GM19467 (cell line): ENCODE measurements at regions not wholly inside any gene's neighbourhood (a gene's known extent, or its start where the extent isn't known, plus 50 kb on each side); places are given as distances from the start of the nearest gene placed in this dataset.
"Not testable (repeated sequence)": the region's sequence is repeated elsewhere in the genome, so short reads cannot be mapped to it uniquely, and the experiment has no call there.

ENCODE experiments used
- ATAC-seq: cut with Tn5 transposase; IDR thresholded peaks from one replicate; pipeline ENCODE4 v1.9.1; 2021; ENCODE audit warnings: mild to moderate bottlenecking, moderate library complexity; ENCODE audit not compliant: unreplicated experiment

- ATAC-seq: no peak
These were observed 124.5 kb upstream of the SLC13A1 start for GRCh38 chr7:123324283-123324682.

DNA sequence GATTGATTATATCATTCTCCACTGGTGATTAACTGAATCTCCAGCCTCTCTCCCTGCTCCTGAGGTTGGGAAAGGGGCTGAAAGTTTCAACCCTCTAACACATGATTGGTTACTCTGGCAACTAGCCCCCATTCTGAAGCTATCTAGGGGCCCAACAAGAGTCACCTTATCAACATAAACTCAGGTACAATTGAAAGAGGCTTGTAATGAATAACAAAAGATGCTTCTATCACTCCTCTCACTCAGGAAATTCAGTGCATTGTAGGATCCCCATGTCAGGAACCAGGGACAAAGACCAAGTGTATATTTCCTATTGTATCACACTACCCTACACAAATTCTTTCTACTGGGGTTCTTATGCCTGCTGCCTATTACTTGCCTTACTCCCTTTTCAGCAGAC is 123.9 kb upstream of the SLC13A1 start:
- no peak for ATAC-seq

DNA sequence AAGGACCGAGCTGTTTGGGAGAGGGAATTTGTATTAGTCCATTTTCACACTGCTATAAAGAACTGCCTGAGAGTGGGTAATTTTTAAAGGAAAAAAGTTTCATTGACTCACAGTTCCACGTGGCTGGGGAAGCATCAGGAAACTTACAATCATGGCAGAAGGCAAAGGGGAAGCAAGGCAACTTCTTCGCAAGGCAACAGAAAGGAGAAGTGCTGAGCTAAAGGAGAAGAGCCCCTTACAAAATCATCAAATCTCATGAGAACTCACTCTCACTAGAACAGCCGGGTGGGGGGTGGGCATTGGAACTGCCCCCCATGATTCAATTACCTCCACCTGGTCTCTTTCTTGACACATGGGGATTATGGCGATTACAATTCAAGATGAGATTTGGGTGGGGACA is 121.8 kb upstream of the SLC13A1 start:
- not testable (repeated sequence) for ATAC-seq

DNA sequence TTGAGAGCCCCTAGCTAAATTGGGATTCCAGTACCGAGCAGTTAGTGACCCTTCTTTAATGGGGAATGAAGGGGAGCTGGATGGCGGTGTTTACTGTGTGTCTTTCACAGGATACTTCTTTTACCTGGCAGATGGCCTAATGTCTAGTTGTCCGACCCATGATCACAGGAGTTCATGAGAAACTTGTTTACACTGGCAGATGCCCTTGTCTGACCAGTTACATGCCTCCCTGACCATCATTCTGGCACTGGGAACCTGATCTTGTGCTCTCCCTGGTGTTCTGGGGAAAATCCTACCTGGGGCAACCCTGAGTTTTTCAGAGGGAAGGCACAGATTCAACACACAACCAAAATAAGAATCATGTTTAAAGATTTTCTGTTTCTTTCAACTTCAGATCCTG is 120.1 kb upstream of the SLC13A1 start:
- ATAC-seq: no peak

DNA sequence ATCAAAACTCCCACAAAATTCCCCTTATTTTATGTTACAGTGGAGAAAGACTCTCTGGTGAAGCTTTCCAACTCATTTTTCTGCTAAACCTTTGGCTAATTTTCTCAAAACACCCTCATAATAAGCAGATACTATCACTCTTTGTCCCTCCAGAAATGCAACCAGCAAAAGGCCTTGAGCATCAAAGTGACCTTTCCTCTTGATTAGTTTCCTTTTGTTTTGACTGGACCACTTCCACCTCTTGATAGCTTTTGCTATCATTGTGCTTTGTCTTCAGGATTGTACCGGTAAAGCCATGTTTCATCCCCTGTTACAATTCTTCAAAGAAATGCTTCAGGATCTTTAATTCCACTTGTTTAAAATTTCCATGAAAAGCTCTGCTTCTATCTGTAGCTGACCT is 115.1 kb upstream of the SLC13A1 start:
- no peak for ATAC-seq

DNA sequence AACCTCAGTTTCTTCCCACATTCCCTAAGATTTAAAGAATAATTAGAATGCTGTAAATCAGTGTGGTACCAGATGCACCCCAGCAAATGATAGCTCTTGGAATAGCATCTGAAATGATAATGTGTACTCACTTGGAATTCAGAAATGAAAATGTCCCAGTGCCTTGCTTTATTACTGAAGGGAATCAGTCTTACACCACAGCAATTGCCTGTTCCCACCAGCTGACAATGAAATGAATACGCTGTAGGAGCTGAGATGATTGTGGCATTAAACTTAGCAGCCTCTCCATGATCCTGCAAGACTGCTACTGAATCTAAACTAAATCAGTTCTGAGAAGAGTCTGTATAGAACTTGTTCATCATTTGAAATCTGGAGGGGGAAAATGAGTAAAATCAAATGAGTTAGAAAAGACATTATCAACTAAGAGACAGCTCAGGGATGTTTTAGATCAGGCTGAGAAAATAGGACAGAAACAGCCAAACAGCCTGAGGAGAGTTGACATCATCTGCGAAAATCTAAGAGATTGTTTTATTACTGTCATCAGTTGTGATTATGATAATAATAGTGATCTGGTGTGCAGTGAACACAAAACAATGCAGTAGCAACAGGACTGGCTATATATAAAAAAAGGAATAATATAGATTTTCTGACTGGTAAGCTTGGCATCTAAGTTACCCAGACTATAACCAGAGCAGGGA is 108.6 kb upstream of the SLC13A1 start:
- ATAC-seq: no peak

GRCh38 chr7:123305840-123306375 is 106.1 kb upstream of the SLC13A1 start:
- no peak for ATAC-seq

DNA sequence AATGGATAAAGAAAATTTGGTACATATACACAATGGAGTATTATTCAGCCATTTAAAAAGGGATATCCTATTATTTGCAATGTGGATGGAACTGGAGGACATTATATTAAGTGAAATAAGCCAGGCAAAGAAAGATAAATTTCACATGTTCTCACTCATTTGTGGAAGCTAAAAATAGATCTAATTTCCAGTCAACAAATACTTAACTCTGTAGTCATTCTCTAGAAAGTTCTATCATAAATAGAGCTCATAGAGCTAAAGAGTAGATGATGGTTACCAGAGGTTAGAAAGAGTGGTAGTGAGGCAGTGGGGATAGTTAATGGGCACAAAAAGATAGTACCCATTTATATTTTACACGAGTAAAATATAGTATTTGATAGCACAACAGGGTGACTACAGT is 104.2 kb upstream of the SLC13A1 start:
- no peak for ATAC-seq

- ATAC-seq: no peak
These were observed 97.2 kb upstream of the SLC13A1 start for GRCh38 chr7:123296965-123297364.

GRCh38 chr7:123293710-123294109 is 93.9 kb upstream of the SLC13A1 start:
- ATAC-seq: no peak

DNA sequence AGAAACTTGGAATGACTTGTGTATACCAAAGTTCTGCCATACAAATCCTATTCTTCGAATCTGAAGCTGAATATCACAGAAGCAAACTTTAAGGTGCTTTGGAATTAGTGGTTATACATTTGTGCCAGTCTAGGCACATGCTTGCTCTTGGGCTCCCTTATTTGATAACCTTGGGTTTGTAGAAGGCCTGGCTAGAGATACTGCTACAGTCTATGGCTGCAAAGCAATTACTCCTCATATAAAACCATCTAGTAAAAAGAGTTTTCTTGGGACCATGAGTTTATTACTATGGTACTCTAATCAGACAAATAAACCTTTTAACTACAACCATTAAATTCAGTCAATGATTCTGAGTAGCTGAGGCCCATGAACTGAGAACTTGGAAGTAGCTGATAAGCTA is 92.5 kb upstream of the SLC13A1 start:
- ATAC-seq: no peak

DNA sequence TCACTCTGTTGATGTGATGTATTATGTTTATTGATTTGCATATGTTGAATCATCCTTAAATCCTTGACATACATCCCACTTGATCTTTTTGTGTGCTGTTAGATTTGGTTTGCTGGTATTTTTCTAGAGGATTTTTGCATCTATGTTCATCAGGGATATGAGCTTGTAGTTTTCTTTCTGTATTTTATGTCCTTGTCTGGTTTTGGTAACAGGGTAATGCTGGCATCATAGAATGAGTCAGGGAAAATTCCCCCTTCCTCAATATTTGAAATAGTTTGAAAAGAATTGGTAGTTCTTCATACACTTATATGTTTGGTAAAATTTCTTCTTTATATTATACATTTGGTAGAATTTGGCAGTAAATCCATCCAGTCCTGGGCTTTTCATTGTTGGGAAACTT is 89.4 kb upstream of the SLC13A1 start:
- ATAC-seq: no peak

DNA sequence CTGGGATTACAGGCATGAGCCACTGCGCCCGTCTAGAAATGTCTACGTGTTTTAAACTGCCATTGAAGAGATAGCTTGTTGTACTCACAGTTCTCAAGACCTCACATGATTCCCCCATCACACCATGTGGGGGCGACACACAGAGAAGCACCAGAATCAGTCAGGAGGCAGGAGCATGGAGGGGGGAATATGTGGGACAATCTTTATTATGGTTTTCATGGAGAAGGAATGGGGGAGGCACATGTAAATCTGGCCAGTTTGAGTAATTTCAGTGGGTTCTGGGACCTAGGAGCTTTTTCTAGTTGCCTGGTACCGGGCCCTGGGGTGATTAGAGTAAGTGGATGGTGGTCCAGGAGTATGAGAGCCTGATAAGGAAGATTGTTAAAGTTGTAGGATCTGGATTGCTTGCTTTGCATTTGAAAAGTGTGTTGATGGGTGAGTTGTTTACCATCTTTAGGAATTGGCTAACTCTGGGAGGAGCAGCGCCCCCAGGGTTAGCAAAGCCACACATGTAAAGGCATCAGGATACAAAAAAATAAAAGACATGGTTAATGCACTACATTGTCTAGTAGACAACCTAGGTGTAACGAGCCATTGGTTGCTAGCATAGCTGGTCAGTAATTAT is 85.4 kb upstream of the SLC13A1 start:
- no peak for ATAC-seq

- ATAC-seq: no peak
These were observed 83.6 kb upstream of the SLC13A1 start for GRCh38 chr7:123283373-123283772.

DNA sequence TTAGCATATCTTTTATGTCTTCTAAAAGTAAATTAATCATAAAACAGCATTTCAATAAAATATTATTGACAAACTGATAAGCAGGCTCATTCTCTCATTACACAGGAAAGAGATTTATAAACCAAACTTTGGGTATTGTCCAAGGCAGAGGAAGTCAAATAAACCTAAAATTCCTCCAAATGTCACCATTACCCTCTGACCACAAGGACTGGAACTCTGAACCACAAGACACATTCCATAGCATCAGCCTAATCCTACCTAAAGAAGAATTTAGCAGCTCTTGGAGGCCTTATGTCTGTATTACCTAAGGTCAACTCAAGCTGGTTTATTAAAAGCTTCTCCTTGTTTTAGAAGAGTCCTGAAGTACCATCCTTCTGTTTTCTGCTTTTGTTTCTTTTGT is 82.4 kb upstream of the SLC13A1 start:
- no peak for ATAC-seq

DNA sequence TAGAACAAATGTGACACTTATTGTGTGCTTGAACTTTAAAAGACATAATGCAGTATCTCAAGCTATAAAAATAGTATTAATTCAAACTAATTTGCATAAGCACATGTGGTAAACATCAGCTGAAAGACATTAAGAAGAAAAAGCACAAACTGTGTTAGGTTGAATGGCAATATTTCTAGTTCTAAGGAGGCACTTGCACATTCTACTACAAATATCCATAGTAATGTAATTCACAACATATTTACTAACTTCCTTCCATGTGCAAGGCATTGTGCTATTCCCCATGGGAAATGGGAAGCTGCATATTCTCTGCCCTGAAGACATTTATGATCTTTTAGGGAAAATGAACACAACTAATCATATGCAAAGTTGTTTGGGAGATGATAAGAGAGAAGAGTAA is 80.2 kb upstream of the SLC13A1 start:
- ATAC-seq: no peak

GRCh38 chr7:123275036-123275753 is 75.4 kb upstream of the SLC13A1 start:
- no peak for ATAC-seq

DNA sequence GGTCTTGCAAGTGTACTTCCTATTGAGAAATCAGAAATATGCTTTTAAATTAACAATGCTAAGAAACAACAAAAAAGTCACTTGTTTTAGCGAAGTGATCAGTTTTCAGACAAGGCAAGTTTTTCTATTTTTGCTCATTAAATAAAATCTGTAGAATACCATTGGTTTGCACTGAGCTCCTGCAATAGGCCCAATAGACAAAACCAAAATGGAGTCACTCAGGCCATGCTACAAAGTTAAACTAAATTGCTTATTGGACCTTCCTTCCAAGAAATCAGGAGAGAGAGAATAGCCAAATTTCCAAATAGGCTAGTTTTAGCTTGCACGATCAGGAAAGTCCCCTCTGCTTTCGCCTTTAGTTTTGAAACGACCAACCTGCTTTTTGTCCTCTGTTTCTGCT is 73.4 kb upstream of the SLC13A1 start:
- no peak for ATAC-seq

GRCh38 chr7:123271856-123272255 is 72.1 kb upstream of the SLC13A1 start:
- ATAC-seq: no peak

GRCh38 chr7:123271231-123271630 is 71.5 kb upstream of the SLC13A1 start:
- ATAC-seq: no peak

DNA sequence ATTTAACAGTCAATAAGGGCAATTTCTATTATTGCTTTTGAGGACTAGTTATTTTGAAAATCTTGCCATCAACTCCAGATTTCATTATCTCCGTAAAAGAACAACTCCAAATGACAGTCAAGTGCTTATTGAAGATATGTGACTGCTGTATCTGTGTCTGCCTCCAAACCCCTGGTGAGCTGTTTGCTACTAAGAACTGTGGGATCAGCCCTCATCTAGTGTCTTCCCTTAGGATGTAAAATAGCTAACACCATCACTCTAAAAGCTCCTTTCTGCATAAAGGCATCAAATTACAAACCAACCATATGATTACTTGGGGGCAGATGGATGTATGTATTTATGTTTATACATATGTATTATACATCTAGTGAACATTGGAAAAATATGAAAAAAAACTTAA is 70.8 kb upstream of the SLC13A1 start:
- ATAC-seq: no peak

DNA sequence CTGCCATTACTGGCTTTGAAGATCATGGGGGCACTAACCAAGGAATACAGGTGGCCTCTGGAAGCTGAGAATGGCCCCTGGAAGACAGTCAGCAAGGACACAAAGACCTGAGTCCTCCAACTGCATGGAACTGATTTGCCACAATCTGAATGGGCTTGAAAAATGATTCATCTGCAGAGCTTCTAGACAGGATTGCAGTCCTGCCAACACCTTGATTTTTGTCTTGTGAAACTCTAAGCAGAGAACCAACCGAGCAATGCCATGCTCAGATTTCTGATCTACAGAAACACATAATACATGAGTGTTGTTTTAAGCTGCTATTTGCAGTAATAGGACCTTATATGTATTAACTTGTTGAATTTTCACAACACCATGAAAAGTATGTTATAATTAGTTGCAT is 66.1 kb upstream of the SLC13A1 start:
- ATAC-seq: no peak
